Astrocyte of the cerebellum (primary cell): ENCODE measurements at regions not wholly inside any gene's neighbourhood (a gene's known extent, or its start where the extent isn't known, plus 50 kb on each side); places are given as distances from the start of the nearest gene placed in this dataset.

Source experiments
- DNase-seq: peaks from one replicate; pipeline ENCODE4 v3.0.0-alpha.2; 2011; ENCODE audit warnings: low read depth
- H3K4me3 ChIP-seq: 2 replicates; pipeline ENCODE4 v1.5.1; 2011; ENCODE audit warnings: mild to moderate bottlenecking, low read depth, low read length, moderate library complexity
- CTCF ChIP-seq: IDR thresholded peaks from 2 replicates; pipeline ENCODE4 v1.5.1; 2012; ENCODE audit warnings: low read length, low read depth, moderate library complexity, mild to moderate bottlenecking; ENCODE audit errors: missing control alignments
- in situ Hi-C: cut with HindIII; loops from 2 replicates; pipeline ENCODE4 v1.10.0; 2017; ENCODE audit warnings: low sequenced_read_pairs

- peak; percentile 85 for DNase-seq
- H3K4me3 ChIP-seq: no peak overlapping the region
- in situ Hi-C loops: no loop called here
- no peak for TF ChIP-seq CTCF
Observed at GRCh38 chr14:46054526-46054925, 597.1 kb downstream of the RPL10L start.

GRCh38 chr14:46053221-46053620 is 598.4 kb downstream of the RPL10L start:
- no peak for TF ChIP-seq CTCF
- in situ Hi-C loops: no loop called here
- H3K4me3 ChIP-seq: no peak overlapping the region
- no peak for DNase-seq

- no peak overlapping the region for H3K4me3 ChIP-seq
- DNase-seq: no peak
- in situ Hi-C loops: no loop called here
- no peak for TF ChIP-seq CTCF
Observed at GRCh38 chr14:46051796-46052195, 599.8 kb downstream of the RPL10L start.

- peak; percentile 1 for DNase-seq
- in situ Hi-C loops: no loop called here
- H3K4me3 ChIP-seq: no peak overlapping the region
- TF ChIP-seq CTCF: no peak
Observed at GRCh38 chr14:46048127-46048526, 603.5 kb downstream of the RPL10L start.

GRCh38 chr14:46036099-46036498 is 615.5 kb downstream of the RPL10L start:
- TF ChIP-seq CTCF: no peak
- no peak overlapping the region for H3K4me3 ChIP-seq
- no peak for DNase-seq
- in situ Hi-C loops: no loop called here

- H3K4me3 ChIP-seq: no peak overlapping the region
- DNase-seq: no peak
- in situ Hi-C loops: no loop called here
- TF ChIP-seq CTCF: no peak
Observed at GRCh38 chr14:46034305-46034704, 617.3 kb downstream of the RPL10L start.

GRCh38 chr14:46018846-46019420 is 632.6 kb downstream of the RPL10L start:
- no peak for DNase-seq
- TF ChIP-seq CTCF: no peak
- H3K4me3 ChIP-seq: no peak overlapping the region
- in situ Hi-C loops: no loop called here
